ENCODE measurements at regions not wholly inside any gene's neighbourhood (a gene's known extent, or its start where the extent isn't known, plus 50 kb on each side); places are given as distances from the start of the nearest gene placed in this dataset.

DNA sequence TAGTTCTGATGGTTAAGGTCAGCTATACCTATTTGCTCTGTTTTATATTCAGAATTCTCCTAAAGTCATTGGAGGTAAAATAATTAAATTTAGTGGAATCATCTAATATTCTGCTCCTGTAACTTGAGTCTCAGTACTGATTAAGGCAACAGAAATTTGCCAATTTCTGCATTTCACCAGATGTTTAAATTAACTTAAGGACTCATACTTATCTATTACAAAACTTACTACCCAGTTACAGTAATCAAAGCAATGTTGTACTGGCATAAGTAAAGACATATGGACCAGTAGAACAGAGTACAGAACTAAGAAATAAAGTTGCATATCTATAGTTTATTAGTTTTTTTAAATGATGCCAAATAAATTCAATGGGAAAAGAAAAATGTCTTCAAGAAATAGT is 1043.8 kb downstream of the OTOL1 start:
- intact Hi-C loops (cut with micrococcal nuclease; ENCODE audit: unreplicated experiment) = no loop called here
- TF ChIP-seq EZH2phosphoT487 (IDR thresholded peaks at IDR 0.05; ENCODE audit: borderline replicate concordance, low read depth, low read length) = no peak
- TF ChIP-seq, protein P1, sequence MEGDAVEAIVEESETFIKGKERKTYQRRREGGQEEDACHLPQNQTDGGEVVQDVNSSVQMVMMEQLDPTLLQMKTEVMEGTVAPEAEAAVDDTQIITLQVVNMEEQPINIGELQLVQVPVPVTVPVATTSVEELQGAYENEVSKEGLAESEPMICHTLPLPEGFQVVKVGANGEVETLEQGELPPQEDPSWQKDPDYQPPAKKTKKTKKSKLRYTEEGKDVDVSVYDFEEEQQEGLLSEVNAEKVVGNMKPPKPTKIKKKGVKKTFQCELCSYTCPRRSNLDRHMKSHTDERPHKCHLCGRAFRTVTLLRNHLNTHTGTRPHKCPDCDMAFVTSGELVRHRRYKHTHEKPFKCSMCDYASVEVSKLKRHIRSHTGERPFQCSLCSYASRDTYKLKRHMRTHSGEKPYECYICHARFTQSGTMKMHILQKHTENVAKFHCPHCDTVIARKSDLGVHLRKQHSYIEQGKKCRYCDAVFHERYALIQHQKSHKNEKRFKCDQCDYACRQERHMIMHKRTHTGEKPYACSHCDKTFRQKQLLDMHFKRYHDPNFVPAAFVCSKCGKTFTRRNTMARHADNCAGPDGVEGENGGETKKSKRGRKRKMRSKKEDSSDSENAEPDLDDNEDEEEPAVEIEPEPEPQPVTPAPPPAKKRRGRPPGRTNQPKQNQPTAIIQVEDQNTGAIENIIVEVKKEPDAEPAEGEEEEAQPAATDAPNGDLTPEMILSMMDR (conservative IDR thresholded peaks at IDR 0.05; ENCODE audit: low read length) = no peak
- Histone ChIP-seq H3K4me2 (ENCODE audit: low read length) (no peak overlapping the region), H3K9me3 (ENCODE audit: low read length) (no peaks in the 10 kb centered on the region), H3K27ac (ENCODE audit: low read depth, low read length, poor library complexity, severe bottlenecking) (no peak overlapping the region), H3K9me2 (ENCODE audit: insufficient read depth, low read length) (no peaks in the 10 kb centered on the region), H4K20me1 (ENCODE audit: insufficient read depth, low read length) (no peaks in the 10 kb centered on the region), H2AFZ (ENCODE audit: low read length) (no peak overlapping the region), H3K4me1 (ENCODE audit: insufficient read depth, low read length, poor library complexity, severe bottlenecking) (no peaks in the 10 kb centered on the region), H3K4me3 (ENCODE audit: low read depth, low read length, poor library complexity, severe bottlenecking) (no peak overlapping the region), H3K36me3 (ENCODE audit: insufficient read depth, low read length) (no peaks in the 10 kb centered on the region), H3K79me2 (ENCODE audit: insufficient read depth, low read depth, low read length) (no peaks in the 10 kb centered on the region)
- ChIA-PET POLR2A (interaction anchor here (0.7 kb wide), 1 partner anchor 1913 kb away, joined by 3 read pairs; no protein-coding TSS in a partner anchor), CTCF (ENCODE audit: unreplicated experiment) (no interaction called here)
- no peak for DNase-seq (ENCODE audit: low spot score)
- no TSS peak for BruUV-seq (replicated peaks)

GRCh38 chr3:162541923-162542322 is 1045.3 kb downstream of the OTOL1 start:
- POLR2A ChIA-PET = no interaction called here
- no peak for DNase-seq (ENCODE audit: low spot score)
- H3K9me2 ChIP-seq (ENCODE audit: insufficient read depth, low read length) = no peaks in the 10 kb centered on the region
- no peaks in the 10 kb centered on the region for H4K20me1 ChIP-seq (ENCODE audit: insufficient read depth, low read length)
- no peaks in the 10 kb centered on the region for H3K4me1 ChIP-seq (ENCODE audit: insufficient read depth, low read length, poor library complexity, severe bottlenecking)
- H3K4me2 ChIP-seq (ENCODE audit: low read length) = no peak overlapping the region
- TF ChIP-seq, protein P1 (conservative IDR thresholded peaks at IDR 0.05; ENCODE audit: low read length) = no peak
- CTCF ChIA-PET (ENCODE audit: unreplicated experiment) = no interaction called here
- H3K79me2 ChIP-seq (ENCODE audit: insufficient read depth, low read depth, low read length) = no peaks in the 10 kb centered on the region
- H3K27ac ChIP-seq (ENCODE audit: low read depth, low read length, poor library complexity, severe bottlenecking) = no peak overlapping the region
- no peaks in the 10 kb centered on the region for H3K36me3 ChIP-seq (ENCODE audit: insufficient read depth, low read length)
- no TSS peak for BruUV-seq (replicated peaks)
- H3K9me3 ChIP-seq (ENCODE audit: low read length) = no peaks in the 10 kb centered on the region
- no peak overlapping the region for H2AFZ ChIP-seq (ENCODE audit: low read length)
- no peak overlapping the region for H3K4me3 ChIP-seq (ENCODE audit: low read depth, low read length, poor library complexity, severe bottlenecking)
- intact Hi-C loops (cut with micrococcal nuclease; ENCODE audit: unreplicated experiment) = no loop called here

DNA sequence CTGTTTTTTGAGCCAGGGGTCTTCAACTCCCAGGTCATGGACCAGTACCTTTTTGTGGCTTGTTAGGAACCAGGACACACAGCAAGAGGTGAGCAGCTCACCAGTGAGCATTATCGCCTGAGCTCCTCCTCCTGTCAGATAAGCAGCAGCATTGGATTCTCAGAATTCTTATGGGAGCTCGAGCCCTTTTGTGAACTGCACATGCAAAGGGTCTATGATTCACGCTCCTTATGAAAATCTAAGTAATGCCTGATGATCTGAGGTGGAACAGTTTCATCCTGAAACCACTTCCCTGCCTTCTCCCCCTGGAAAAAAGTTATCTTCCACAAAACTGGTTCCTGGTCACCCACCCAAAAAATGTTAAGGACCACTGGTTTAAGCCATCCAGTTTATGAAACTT is 1047.6 kb downstream of the OTOL1 start:
- no peak overlapping the region for H2AFZ ChIP-seq (ENCODE audit: low read length)
- DNase-seq (ENCODE audit: low spot score) = no peak
- H3K4me3 ChIP-seq (ENCODE audit: low read depth, low read length, poor library complexity, severe bottlenecking) = no peak overlapping the region
- no peaks in the 10 kb centered on the region for H3K79me2 ChIP-seq (ENCODE audit: insufficient read depth, low read depth, low read length)
- H3K36me3 ChIP-seq (ENCODE audit: insufficient read depth, low read length) = no peaks in the 10 kb centered on the region
- ChIA-PET POLR2A (interaction anchor here (1.1 kb wide), 1 partner anchor 49 kb away, joined by 3 read pairs; no protein-coding TSS in a partner anchor), CTCF (ENCODE audit: unreplicated experiment) (no interaction called here)
- BruUV-seq (replicated peaks) = no TSS peak
- intact Hi-C loops (cut with micrococcal nuclease; ENCODE audit: unreplicated experiment) = no loop called here
- TF ChIP-seq, protein P1 (conservative IDR thresholded peaks at IDR 0.05; ENCODE audit: low read length) = no peak
- TF ChIP-seq EZH2phosphoT487 (IDR thresholded peaks at IDR 0.05; ENCODE audit: borderline replicate concordance, low read depth, low read length) = no peak
- no peaks in the 10 kb centered on the region for H3K9me3 ChIP-seq (ENCODE audit: low read length)
- H3K9me2 ChIP-seq (ENCODE audit: insufficient read depth, low read length) = no peaks in the 10 kb centered on the region
- H3K4me2 ChIP-seq (ENCODE audit: low read length) = no peak overlapping the region
- H3K27ac ChIP-seq (ENCODE audit: low read depth, low read length, poor library complexity, severe bottlenecking) = no peak overlapping the region
- H3K4me1 ChIP-seq (ENCODE audit: insufficient read depth, low read length, poor library complexity, severe bottlenecking) = no peaks in the 10 kb centered on the region
- no peaks in the 10 kb centered on the region for H4K20me1 ChIP-seq (ENCODE audit: insufficient read depth, low read length)

All from OCI-LY7 (cell line).